GM21717 (cell line): ENCODE measurements at regions not wholly inside any gene's neighbourhood (a gene's known extent, or its start where the extent isn't known, plus 50 kb on each side); places are given as distances from the start of the nearest gene placed in this dataset.
"Not testable (repeated sequence)": the region's sequence is repeated elsewhere in the genome, so short reads cannot be mapped to it uniquely, and the experiment has no call there.

ENCODE experiments used
- ATAC-seq: cut with Tn5 transposase; IDR thresholded peaks from one replicate; pipeline ENCODE4 v1.9.1; 2021; ENCODE audit warnings: mild to moderate bottlenecking, moderate library complexity; ENCODE audit not compliant: unreplicated experiment

DNA sequence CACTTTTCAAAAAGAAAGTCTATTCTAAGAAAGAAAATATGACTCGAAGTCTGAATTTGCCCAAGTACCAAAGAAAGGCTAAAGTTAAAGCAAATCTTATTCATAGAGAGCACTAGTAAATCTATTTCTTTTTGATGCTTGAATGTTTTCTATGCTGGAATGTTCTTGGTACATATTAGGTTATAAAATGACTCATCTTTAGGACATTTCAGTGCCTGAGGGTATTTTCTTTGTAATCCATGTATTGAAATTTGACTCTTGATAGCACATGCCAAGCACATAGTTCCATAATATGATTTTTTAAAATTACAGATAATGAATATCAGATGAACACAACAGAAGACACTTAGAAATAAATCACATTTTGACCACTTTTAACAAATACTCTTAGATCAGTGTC, 232.8 kb downstream of the TRIML1 start:
- ATAC-seq = no peak

DNA sequence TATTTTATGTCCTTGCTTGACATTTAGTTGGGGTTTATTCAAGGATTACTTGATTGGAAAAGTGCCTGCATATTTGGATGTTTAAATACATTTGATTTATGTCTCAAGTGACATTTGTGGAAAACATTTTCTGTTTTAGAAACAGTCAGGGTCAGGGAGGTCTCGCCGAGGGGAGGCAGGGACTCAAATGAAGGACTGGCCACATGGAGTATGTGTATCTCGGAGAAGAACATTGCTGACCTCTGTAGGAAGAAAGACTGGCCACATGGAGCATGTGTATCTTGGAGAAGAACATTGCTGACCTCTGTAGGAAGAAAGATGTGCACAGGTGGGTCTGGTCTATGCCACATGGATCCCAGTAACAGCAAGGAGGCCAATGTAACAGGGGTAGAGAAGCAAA, 233.6 kb downstream of the TRIML1 start:
- ATAC-seq = no peak

DNA sequence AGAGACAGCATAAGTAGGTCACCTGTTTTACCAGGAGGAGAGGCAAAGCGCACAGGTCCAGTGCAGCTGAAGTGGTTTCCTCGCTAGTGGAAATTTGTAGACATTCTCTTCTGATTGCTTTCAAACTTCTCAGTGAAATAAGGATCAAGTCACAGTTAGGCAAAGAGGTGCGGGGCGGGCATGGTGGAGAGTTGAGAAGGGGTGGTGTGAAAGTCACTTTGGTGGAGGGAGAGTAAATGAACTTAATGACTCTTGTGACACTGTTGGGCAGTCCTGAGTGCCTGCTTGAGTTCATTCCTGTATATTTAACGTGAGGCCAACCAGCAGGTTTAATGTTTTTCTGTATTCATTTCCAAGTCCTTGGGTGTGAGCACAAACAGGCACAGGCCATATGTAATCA, 235.6 kb downstream of the TRIML1 start:
- no peak for ATAC-seq

DNA sequence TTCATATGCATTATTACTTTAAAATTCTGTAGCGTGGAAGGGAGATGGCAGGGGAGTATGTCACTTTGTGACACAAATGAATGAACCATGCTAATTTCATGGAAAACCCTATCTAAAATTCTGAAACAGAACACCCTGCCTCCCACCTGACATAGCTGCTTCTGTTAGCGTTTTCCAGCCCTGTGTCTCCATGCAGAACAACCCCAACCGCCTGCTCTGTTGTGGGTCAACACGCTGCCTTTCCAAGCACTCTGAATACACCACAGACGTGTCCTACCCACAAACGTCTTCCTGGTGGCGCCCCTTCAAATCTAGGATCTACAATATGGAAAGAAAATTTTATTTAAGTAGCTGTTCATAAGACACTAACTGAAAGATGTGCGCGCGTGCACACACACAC, 238.6 kb downstream of the TRIML1 start:
- no peak for ATAC-seq

DNA sequence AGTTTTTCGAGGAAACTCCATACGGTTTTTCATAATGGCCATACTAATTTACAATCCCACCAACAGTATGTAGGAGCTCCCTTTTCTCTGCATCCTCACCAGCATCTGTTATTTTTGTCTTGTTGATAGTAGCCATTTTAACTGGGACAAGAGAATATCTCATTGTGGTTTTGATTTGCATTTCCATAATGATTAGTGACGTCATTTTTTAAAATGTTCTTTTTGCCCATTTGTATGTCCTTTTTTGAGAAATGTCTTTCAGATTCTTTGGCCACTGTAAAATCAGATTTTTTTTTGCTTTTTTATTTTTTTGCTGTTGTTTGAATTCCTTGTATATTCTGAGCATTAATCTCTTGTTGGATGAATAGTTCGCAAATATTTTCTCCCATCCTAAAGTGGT, 243.9 kb downstream of the TRIML1 start:
- ATAC-seq = no peak

DNA sequence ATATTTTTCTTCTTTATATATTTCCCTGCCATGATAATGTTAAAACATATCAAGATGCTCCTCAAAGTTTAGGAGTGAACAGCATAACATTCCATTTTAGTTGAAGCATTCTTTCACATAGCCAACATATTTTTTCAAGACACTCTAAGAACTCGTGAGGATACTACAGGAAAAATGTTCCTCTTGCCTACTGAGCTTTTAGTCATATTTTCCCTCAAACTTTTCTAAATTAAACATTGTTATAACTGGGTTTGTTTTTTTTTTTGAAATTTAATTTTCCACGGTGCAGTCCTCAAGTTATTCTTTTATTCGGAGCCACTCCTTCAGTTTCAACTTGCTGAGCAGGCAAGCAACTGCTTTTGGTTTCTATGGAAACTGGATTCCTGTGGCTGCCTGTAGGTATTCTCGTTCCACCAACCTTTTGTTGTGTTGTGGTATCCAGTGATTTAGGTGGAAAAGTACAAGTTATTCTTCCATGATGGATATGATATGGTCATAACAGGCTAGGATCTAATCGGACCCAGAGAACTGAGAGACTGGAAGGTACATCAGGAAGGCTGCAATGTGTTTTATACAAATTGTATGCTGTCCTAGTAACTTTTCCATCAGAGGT, 248.0 kb downstream of the TRIML1 start:
- ATAC-seq = no peak

DNA sequence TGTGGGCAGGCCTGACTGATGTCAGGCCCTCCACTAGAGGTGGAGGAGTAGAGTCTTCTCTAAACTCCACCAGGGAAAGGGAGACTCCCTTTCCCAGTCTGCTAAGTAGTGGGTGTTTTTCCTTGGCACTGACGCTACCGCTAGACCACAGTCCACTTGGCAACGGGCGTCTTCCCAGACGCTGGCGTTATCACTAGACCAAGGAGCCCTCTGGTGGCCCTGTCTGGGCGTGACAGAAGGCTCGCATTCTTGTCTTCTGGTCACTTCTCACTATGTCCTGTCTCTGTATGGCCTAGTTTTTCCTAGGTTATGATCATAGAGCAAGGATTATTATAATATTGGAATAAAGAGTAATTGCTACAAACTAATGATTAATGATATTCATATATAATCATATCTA, 252.1 kb downstream of the TRIML1 start:
- ATAC-seq = not testable (repeated sequence)

DNA sequence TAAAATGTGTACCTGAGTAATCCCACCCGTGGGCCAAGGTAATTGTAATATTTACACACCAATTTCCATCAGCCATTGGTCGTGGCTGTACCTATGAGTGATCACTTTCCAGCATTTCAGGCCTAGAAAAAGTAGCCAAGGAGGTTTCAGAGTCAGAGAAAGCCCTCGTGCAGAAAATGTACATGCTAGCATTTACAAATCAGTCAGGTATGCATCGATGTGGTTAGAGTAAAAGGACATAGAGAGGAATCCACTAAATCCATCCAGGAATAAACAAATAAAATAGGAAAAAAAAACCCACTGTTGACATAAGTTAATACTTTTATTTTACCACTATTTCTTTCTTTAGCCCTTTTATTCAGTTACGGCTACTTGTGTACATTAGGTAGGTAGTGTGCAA, 256.8 kb downstream of the TRIML1 start:
- ATAC-seq = no peak

DNA sequence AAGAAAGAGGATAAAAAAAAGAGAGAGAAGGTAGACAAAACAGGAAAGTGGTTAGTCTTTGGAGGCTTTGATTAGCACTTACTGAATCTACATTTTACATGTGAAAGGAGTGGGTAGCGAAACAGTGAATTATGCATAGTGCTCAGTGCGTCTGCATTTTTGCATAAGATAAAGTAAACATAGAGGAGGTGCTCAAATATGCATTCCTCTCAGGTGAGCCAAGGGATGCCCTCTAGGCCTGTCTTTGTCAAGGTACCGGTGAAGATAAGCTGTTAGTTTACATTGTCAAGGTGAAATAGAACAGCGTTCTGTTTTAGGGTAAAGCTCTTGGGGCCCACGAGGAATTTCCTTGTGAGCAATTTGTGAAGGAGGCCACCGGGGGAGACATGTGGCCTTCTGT, 260.6 kb downstream of the TRIML1 start:
- no peak for ATAC-seq

DNA sequence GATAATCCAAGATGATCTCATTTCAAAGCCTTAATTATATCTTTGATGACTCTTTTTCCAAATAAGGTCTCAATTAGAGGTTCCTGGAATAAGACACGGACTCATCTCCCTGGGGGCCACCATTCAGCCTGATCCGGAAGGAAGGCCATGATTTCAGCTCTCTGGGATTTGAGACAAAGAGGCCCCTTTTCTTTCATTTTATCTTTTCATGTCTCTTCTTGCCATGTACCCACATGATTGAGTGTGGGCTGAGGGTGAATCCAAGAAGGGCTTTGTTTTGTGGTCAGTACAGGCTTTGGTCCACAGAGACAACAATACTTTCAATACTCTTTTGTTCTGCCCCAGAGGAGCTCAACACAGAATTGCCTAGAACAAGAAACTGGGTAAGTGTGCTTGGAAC, 261.2 kb downstream of the TRIML1 start:
- ATAC-seq = no peak

DNA sequence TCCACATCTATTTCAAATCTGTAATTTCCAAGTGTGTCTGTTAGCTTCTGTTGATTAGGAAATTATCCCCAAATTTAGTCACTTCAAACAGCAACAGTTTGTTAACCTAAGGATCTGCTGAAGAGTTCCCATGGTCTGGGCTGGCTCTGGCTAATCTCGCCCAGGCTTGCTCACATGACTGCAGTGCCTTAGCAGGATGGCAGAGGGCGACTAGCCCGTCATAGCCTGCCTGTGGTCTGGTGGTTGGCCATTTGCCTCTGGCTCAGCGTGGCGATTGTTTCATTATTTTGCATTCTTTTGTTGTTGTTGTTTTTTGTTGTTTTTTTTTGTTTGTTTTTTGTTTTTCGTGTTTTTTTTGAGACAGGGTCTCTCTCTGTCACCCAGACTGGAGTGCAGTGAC, 264.0 kb downstream of the TRIML1 start:
- no peak for ATAC-seq

DNA sequence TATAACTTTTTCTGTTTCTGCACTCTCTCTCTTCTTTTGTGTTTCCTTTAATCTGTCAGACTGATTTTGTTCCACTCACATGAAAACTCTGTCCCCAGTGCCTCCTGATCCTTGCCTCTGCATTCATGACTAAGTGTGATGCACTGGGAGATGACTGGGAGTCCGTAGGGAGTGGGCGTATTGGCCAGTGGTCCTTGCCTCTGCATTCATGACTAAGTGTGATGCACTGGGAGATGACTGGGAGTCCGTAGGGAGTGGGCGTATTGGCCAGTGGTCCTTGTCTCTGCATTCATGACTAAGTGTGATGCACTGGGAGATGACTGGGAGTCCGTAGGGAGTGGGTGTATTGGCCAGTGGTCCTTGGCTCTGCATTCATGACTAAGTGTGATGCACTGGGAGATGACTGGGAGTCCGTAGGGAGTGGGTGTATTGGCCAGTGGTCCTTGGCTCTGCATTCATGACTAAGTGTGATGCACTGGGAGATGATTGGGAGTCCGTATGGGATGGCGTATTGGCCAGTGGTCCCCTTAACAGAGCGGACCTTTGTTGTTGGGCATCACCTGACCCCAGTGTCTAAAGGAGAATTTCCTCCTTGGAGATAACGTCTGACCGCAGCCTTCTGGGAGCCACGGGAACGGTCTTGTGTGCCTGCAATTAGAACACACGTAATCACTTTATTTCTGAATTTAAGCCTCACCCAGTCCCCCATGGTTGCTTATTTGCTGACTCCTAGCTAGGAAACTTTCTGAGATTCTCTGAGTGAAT, 266.0 kb downstream of the TRIML1 start:
- ATAC-seq = not testable (repeated sequence)

DNA sequence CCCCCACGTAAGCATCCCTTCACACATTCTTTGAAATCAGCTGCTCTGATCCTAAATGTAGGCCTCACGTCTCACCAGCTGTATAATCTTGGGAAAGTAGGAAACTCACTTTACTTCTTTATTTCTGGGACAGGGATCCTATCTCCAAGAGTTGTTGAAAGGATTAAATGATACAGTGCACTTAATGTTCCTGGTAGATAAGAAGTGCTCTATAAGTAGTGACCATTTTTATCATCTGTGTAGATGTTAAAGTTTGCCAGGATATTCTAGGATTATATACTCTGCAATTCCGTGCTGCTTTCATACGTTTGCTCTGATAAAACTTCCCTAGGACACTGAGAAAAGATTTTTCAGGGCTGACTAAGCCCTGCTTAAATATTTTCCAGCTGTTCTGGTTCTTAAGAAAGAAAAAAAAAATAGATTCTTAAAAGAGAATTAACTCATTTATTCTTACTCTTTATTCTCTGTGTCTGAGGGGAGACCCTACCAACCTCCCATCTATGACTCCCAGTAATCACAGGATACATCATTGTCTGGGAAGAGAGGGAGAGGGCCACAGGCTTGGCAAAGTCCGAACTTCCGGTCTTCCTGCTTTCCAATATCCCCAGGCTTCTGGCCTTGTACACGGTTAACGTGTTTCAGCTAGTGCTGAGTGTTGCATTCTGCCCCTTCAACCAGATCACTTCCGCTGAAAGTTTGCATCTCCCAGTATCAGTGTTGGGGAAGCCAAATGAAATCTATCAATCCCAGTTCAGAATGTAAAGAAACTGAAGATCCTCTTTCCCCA, 269.2 kb downstream of the TRIML1 start:
- no peak for ATAC-seq

DNA sequence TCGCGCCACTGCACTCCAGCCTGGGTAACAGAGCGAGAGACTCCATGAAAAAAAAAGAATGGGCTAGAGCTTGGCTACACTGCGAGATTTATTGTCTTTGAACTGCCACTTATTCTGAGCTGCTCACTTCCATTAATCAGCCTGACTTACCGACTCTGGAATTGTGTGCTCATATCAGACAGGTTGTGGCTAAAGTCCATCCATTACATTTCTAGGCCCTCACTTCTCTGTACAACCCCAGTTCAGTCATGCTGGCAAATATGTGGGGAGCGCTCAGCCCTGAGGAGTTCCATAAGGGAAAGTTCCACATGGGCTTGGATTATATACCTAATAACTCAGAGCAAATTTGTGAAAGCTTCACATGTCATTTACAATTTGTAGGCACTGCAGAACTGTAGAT, 270.6 kb downstream of the TRIML1 start:
- ATAC-seq = no peak

DNA sequence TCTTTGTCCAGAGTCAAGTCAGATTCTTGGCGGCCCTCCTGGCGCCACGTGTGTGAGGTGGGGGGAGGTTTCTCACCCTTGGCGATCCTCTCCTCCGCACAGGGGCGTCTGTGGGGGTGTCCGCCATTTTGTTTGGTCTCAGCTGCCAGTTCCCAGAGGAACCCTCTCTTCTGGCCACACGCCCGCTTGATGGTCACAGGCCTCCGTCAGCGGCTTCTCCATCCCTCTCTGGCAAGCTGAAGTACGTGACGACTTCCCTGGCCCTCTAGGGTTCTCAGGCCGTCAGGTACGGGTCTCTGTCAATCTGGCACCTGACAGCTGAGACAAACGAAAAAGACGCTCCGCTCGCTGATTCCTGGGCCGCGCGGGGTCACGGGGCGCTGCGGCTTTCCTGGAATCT, 272.6 kb downstream of the TRIML1 start:
- ATAC-seq = no peak

DNA sequence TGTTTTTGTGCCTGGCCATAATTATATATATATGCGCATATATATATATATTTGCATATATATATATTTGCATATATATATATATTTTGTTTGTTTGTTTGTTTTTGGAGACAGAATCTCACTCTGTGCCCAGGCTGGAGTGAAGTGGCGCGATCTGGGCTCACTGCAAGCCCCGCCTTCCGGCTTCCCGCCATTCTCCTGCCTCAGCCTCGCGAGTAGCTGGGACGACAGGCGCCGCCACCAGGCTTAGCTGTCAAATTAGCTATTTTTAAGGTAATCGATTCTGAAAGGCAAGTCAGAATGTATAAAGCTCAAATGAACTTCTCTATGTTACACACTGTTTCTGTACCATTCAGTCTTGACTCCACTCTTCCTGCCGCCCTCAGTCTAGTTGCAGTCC, 273.3 kb downstream of the TRIML1 start:
- no peak for ATAC-seq

DNA sequence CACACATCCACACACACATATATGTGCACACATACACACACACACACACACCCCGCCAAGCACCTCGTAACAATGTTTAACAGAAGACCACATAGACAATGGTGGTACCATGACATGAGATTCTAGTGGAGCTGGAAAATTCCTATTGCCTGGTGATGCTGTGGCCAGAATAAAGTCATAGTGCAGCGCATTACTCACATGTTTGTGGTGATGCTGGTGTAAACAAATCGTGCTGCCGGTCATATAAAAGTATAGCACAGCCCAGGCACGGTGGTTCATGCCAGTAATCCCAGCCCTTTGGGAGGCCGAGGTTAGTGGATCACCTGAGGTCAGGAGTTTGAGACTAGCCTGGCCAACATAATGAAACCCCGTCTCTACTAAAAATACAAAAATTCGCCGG, 275.2 kb downstream of the TRIML1 start:
- no peak for ATAC-seq

DNA sequence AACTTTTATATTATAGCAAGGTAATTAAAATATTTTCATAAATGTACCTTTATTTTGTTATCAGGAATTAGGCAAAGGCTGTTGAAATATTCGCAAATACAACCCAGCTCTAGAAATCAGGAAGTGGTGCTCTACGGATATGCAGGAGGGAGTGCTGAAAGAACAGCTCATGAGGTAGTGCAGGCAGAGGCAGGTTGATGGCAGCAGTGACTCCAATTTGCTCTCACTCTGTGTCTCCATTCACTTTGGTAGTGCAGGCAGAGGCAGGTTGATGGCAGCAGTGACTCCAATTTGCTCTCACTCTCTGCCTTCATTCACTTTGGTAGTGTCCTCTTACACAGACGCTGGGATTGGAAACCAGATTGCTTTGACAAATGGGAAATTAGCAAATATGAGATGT, 277.9 kb downstream of the TRIML1 start:
- no peak for ATAC-seq

DNA sequence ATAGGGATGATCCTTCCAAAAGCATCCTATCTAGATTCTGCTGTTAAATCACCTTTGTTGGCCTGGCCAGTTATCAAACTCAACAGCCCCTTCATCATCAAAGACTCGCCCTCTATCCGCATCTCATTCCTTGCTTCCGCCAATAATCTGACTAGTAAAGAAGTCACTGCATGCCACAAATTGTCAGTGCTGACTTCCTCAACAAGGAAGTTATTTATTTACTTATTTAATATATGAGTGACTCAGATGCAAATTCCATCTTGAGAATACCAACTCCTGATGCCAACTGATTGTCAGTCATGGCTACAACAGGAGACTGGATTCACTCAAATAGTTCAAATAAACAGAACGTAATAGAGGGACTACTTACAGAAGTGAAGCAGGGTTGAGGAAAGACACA, 283.8 kb downstream of the TRIML1 start:
- no peak for ATAC-seq

DNA sequence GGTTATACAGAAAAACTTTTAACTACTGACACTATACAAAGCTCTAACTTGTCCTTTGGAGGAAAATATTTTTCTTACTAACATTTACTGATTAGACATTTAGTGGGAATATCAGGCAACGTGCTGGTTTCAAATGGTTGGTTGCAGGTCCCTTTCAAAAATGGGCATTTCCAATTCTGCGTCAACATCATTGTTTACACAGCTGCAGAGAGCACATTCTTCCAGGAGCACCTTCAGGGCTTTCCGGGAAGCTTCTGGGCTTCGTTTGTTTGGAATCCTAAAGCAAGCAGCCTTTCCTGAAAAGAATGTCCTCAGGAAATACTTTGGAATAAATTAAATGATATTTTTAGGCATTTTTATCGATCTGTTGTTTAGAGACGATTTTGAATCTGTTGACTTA, 289.7 kb downstream of the TRIML1 start:
- no peak for ATAC-seq

DNA sequence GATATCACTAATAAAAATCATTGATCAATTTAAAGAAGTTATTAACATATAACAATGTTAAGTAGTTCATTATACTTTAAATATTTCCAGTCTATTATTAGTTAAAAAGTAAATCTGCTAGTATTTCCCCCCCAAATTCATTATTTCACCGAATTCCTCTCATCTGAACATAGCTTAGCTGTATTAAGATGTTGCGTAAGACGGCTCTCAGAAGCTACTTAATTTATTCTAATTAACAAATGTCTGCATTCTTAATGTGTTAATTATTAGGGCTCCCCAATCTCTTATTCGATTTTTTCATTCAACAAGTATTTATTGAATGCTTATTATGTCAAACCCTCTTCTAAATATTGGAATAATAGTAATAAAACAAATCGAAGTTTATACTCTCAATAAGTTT, 290.7 kb downstream of the TRIML1 start:
- ATAC-seq = no peak

DNA sequence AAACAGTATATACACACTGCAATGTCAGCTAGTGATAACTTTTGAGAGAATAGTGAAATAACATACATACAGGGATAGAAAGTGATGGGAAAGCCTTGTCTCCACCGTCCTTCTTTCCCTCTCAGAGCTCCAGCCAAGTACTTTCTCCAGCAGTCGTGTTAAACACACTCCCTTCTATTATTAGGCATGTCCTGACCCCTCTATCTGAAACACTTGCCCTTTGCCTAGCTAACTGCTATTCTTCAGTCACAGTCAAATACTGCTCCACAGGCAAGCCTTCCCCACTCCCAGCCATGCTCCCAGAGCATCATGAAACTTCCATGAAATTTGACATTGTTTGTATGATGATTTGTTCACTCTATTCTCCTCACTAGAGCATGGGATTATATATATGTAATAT, 291.1 kb downstream of the TRIML1 start:
- ATAC-seq = no peak
